WTC11 (cell line): ENCODE measurements at regions not wholly inside any gene's neighbourhood (a gene's known extent, or its start where the extent isn't known, plus 50 kb on each side); places are given as distances from the start of the nearest gene placed in this dataset.
"Not testable (repeated sequence)": the region's sequence is repeated elsewhere in the genome, so short reads cannot be mapped to it uniquely, and the experiment has no call there.

Experiments used
- ATAC-seq: fragments of 200-7000 bp; cut with Tn5 transposase; 2 replicates; pipeline ENCODE4 v1.10.0; 2021; ENCODE audit warnings: mild to moderate bottlenecking, moderate library complexity
- CTCF ChIA-PET: fragments of 300-600 bp; sonication (Branson Sonifier 250); formaldehyde crosslinking; loops from one replicate; lab custom pipeline; 2021; ENCODE audit warnings: antibody characterized with exemption; lab: Charles Lee
- POLR2A ChIA-PET: fragments of 350-600 bp; sonication (Branson Sonifier 250); formaldehyde crosslinking; loops from one replicate; lab custom pipeline; 2021; ENCODE audit warnings: antibody characterized with exemption; lab: Charles Lee
- DNase-seq: peaks from one replicate; pipeline ENCODE4 v3.0.0; 2021; ENCODE audit warnings: low spot score
- H3K27ac Mint-ChIP-seq: 2 replicates; pipeline ENCODE4 v1.8.0; 2021; ENCODE audit warnings: mixed read lengths
- H3K27me3 Mint-ChIP-seq: 2 replicates; pipeline ENCODE4 v1.8.0; 2021; ENCODE audit warnings: low read depth, mild to moderate bottlenecking, moderate library complexity, mixed read lengths
- H3K36me3 Mint-ChIP-seq: 2 replicates; pipeline ENCODE4 v1.8.0; 2021; ENCODE audit warnings: mixed read lengths
- H3K4me1 Mint-ChIP-seq: 2 replicates; pipeline ENCODE4 v1.8.0; 2022; ENCODE audit warnings: mixed read lengths
- H3K4me3 Mint-ChIP-seq: 2 replicates; pipeline ENCODE4 v1.8.0; 2021; ENCODE audit warnings: mild to moderate bottlenecking, moderate library complexity, mixed read lengths
- H3K9me3 Mint-ChIP-seq: 2 replicates; pipeline ENCODE4 v1.8.0; 2021; ENCODE audit warnings: mixed read lengths
- AFF4 ChIP-seq: sonication (generic); formaldehyde crosslinking; IDR thresholded peaks from 2 replicates; pipeline ENCODE4 v1.8.1; 2023; ENCODE audit warnings: mild to moderate bottlenecking, missing genetic modification reagents, borderline replicate concordance
- CBFB ChIP-seq: sonication (generic); formaldehyde crosslinking; IDR thresholded peaks from 2 replicates; pipeline ENCODE4 v1.8.1; 2022; ENCODE audit warnings: mild to moderate bottlenecking, low read depth, missing genetic modification reagents
- E2F4 ChIP-seq: sonication (generic); formaldehyde crosslinking; IDR thresholded peaks from 2 replicates; pipeline ENCODE4 v1.8.1; 2022; ENCODE audit warnings: low read depth, mild to moderate bottlenecking, moderate library complexity, missing genetic modification reagents, borderline replicate concordance
- ERG ChIP-seq: fragments of 250-450 bp; sonication (Bioruptor Pico); IDR thresholded peaks from 2 replicates; pipeline ENCODE4 v1.8.0; 2021; ENCODE audit warnings: mild to moderate bottlenecking
- FOXK1 ChIP-seq: sonication (generic); formaldehyde crosslinking; IDR thresholded peaks from 2 replicates; pipeline ENCODE4 v1.8.0; 2022; ENCODE audit warnings: mild to moderate bottlenecking, moderate library complexity, missing genetic modification reagents
- HMGA2 ChIP-seq: fragments of 250-450 bp; sonication (Bioruptor Pico); IDR thresholded peaks from 2 replicates; pipeline ENCODE4 v1.4.0; 2021; ENCODE audit warnings: mild to moderate bottlenecking, moderate library complexity
- HMGXB4 ChIP-seq: sonication (generic); formaldehyde crosslinking; IDR thresholded peaks from 2 replicates; pipeline ENCODE4 v1.8.1; 2023; ENCODE audit warnings: mild to moderate bottlenecking, moderate library complexity, missing genetic modification reagents
- NFATC4 ChIP-seq: fragments of 250-450 bp; sonication (Bioruptor Pico); IDR thresholded peaks from 2 replicates; pipeline ENCODE4 v1.9.0; 2021; ENCODE audit warnings: mild to moderate bottlenecking
- NFYB ChIP-seq: sonication (generic); formaldehyde crosslinking; conservative IDR thresholded peaks from 2 replicates; pipeline ENCODE4 v1.8.0; 2022; ENCODE audit warnings: low read depth, missing genetic modification reagents
- NR1H2 ChIP-seq: sonication (generic); formaldehyde crosslinking; IDR thresholded peaks from 2 replicates; pipeline ENCODE4 v1.9.0; 2021; ENCODE audit warnings: mild to moderate bottlenecking, moderate library complexity, missing genetic modification reagents
- NR2C2 ChIP-seq: sonication (generic); formaldehyde crosslinking; IDR thresholded peaks from 2 replicates; pipeline ENCODE4 v1.8.0; 2022; ENCODE audit warnings: mild to moderate bottlenecking, missing genetic modification reagents
- PRRX2 ChIP-seq: fragments of 250-450 bp; sonication (Bioruptor Pico); IDR thresholded peaks from 2 replicates; pipeline ENCODE4 v1.8.0; 2021; ENCODE audit warnings: mild to moderate bottlenecking
- RORB ChIP-seq: fragments of 250-450 bp; sonication (Bioruptor Pico); IDR thresholded peaks from 2 replicates; pipeline ENCODE4 v1.9.0; 2021; ENCODE audit warnings: mild to moderate bottlenecking
- SMAD4 ChIP-seq: sonication (generic); formaldehyde crosslinking; IDR thresholded peaks from 2 replicates; pipeline ENCODE4 v1.8.0; 2022; ENCODE audit warnings: mild to moderate bottlenecking, missing genetic modification reagents
- TEAD1 ChIP-seq: sonication (generic); formaldehyde crosslinking; IDR thresholded peaks from 2 replicates; pipeline ENCODE4 v1.8.0; 2022; ENCODE audit warnings: mild to moderate bottlenecking, missing genetic modification reagents
- TEAD4 ChIP-seq: sonication (generic); formaldehyde crosslinking; IDR thresholded peaks from 2 replicates; pipeline ENCODE4 v1.8.0; 2022; ENCODE audit warnings: mild to moderate bottlenecking, missing genetic modification reagents
- USF1 ChIP-seq: sonication (generic); formaldehyde crosslinking; IDR thresholded peaks from 2 replicates; pipeline ENCODE4 v1.8.0; 2022; ENCODE audit warnings: mild to moderate bottlenecking, missing genetic modification reagents
- USF2 ChIP-seq: sonication (generic); formaldehyde crosslinking; IDR thresholded peaks from 2 replicates; pipeline ENCODE4 v1.8.1; 2023; ENCODE audit warnings: mild to moderate bottlenecking, missing genetic modification reagents, moderate library complexity
- ZNF232 ChIP-seq: sonication (generic); formaldehyde crosslinking; IDR thresholded peaks from 2 replicates; pipeline ENCODE4 v1.8.0; 2022; ENCODE audit warnings: mild to moderate bottlenecking, missing genetic modification reagents
- ZNF317 ChIP-seq: sonication (generic); formaldehyde crosslinking; IDR thresholded peaks from 2 replicates; pipeline ENCODE4 v1.8.1; 2023; ENCODE audit warnings: low read depth, mild to moderate bottlenecking, moderate library complexity, missing genetic modification reagents, borderline replicate concordance

- TF ChIP-seq SMAD4 (CRISPR knock-in tag) = no peak
- TF ChIP-seq NFATC4 = no peak
- TF ChIP-seq NR2C2 = no peak
- TF ChIP-seq USF1 (CRISPR knock-in tag) = no peak
- TF ChIP-seq USF2 (CRISPR knock-in tag) = no peak
- no peak for TF ChIP-seq ZNF317 (CRISPR knock-in tag)
Observed at GRCh38 chr6:67450641-67451040, 1184.4 kb upstream of the ADGRB3 start (continued).

- no peaks in the 10 kb centered on the region for H3K36me3 Mint-ChIP-seq
- no peaks in the 10 kb centered on the region for H3K9me3 Mint-ChIP-seq
- ChIA-PET CTCF (no interaction called here), POLR2A (no interaction called here)
- TF ChIP-seq E2F4 (CRISPR knock-in tag) (no peak), PRRX2 (CRISPR knock-in tag) (no peak), FOXK1 (CRISPR knock-in tag) (no peak)
- DNase-seq = no peak
- no peak for ATAC-seq
- no peak overlapping the region for H3K4me3 Mint-ChIP-seq
- no peaks in the 10 kb centered on the region for H3K27me3 Mint-ChIP-seq
- H3K27ac Mint-ChIP-seq = no peak overlapping the region
- peaks cover 4% of the 10 kb centered on the region; the same call in 1 of the 2 replicates for H3K4me1 Mint-ChIP-seq
Observed at GRCh38 chr6:67449602-67450001, 1185.5 kb upstream of the ADGRB3 start.

GRCh38 chr6:67433124-67433523 is 1202.0 kb upstream of the ADGRB3 start:
- no peaks in the 10 kb centered on the region for H3K4me1 Mint-ChIP-seq
- no peaks in the 10 kb centered on the region for H3K9me3 Mint-ChIP-seq
- no peaks in the 10 kb centered on the region for H3K36me3 Mint-ChIP-seq
- no peak overlapping the region for H3K4me3 Mint-ChIP-seq
- no peak for TF ChIP-seq NR1H2
- TF ChIP-seq HMGXB4 (CRISPR knock-in tag) = no peak
- peak; percentile 31; the same call in 1 of the 2 replicates for TF ChIP-seq HMGA2 (CRISPR knock-in tag)
- TF ChIP-seq, all 79 proteins: peak for 1
- ChIA-PET POLR2A (no interaction called here), CTCF (no interaction called here)
- no peak for ATAC-seq
- Mint-ChIP-seq H3K27ac (no peak overlapping the region), H3K27me3 (no peaks in the 10 kb centered on the region; the same call in 1 of the 2 replicates)
- no peak for DNase-seq

- no peaks in the 10 kb centered on the region for H3K27me3 Mint-ChIP-seq
- CTCF ChIA-PET = no interaction called here
- H3K36me3 Mint-ChIP-seq = no peaks in the 10 kb centered on the region
- H3K4me1 Mint-ChIP-seq = no peaks in the 10 kb centered on the region
- ATAC-seq (no peak), DNase-seq (no peak)
- peaks cover 9% of the 10 kb centered on the region for H3K9me3 Mint-ChIP-seq
- no peak overlapping the region for H3K27ac Mint-ChIP-seq
- H3K4me3 Mint-ChIP-seq = no peak overlapping the region
- POLR2A ChIA-PET = no interaction called here
- TF ChIP-seq TEAD1 (CRISPR knock-in tag) (no peak), CBFB (CRISPR knock-in tag) (no peak), ERG (CRISPR knock-in tag) (no peak), RORB (CRISPR knock-in tag) (no peak), ZNF232 (no peak), NFYB (CRISPR knock-in tag) (no peak), HMGA2 (CRISPR knock-in tag) (no peak), AFF4 (CRISPR knock-in tag) (no peak), TEAD4 (no peak)
Observed at GRCh38 chr6:67431076-67431475, 1204.0 kb upstream of the ADGRB3 start.

GRCh38 chr6:67426686-67427085 is 1208.4 kb upstream of the ADGRB3 start:
- DNase-seq, H3K27me3 Mint-ChIP-seq, CTCF ChIA-PET, ATAC-seq, H3K27ac Mint-ChIP-seq, H3K36me3 Mint-ChIP-seq, H3K4me1 Mint-ChIP-seq, H3K4me3 Mint-ChIP-seq, POLR2A ChIA-PET: not testable (repeated sequence)
- H3K9me3 Mint-ChIP-seq = peaks cover 33% of the 10 kb centered on the region
